NB4 (cell line): ENCODE measurements at regions not wholly inside any gene's neighbourhood (a gene's known extent, or its start where the extent isn't known, plus 50 kb on each side); places are given as distances from the start of the nearest gene placed in this dataset.

Experiments
- POLR2A ChIP-seq: IDR thresholded peaks from 2 replicates; pipeline ENCODE4 v1.6.1; 2011; ENCODE audit warnings: mild to moderate bottlenecking; ENCODE audit not compliant: insufficient read length; ENCODE audit errors: extremely low read depth
- TF ChIP-seq, protein P1 (sequence below): IDR thresholded peaks from one replicate; pipeline ENCODE4 v1.5.1; 2012; ENCODE audit warnings: low read depth, low read length
- TF ChIP-seq, protein P2 (sequence below): IDR thresholded peaks from 2 replicates; pipeline ENCODE4 v1.6.1; 2011; ENCODE audit warnings: low read depth, low read length

DNA sequence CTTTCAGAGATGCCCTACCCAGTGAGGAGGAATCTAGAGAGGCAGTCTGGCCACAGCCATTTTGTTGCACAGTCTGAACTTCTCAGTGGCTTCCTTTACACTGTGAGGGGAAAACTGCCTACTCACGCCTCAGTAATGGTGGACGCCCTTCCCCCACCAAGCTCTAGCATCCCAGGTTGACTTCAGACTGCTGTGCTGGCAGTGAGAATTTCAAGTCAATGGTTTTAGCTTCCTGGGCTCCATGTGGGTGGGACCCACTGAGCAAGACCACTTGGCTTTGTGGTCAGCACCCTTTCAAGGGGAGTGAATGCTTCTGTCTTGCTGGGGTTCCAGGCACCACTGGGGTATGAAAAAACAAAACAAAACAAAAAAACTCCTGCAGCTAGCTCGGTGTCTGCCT lies 663.2 kb upstream of the ZNF385D start:
- TF ChIP-seq, protein P1, sequence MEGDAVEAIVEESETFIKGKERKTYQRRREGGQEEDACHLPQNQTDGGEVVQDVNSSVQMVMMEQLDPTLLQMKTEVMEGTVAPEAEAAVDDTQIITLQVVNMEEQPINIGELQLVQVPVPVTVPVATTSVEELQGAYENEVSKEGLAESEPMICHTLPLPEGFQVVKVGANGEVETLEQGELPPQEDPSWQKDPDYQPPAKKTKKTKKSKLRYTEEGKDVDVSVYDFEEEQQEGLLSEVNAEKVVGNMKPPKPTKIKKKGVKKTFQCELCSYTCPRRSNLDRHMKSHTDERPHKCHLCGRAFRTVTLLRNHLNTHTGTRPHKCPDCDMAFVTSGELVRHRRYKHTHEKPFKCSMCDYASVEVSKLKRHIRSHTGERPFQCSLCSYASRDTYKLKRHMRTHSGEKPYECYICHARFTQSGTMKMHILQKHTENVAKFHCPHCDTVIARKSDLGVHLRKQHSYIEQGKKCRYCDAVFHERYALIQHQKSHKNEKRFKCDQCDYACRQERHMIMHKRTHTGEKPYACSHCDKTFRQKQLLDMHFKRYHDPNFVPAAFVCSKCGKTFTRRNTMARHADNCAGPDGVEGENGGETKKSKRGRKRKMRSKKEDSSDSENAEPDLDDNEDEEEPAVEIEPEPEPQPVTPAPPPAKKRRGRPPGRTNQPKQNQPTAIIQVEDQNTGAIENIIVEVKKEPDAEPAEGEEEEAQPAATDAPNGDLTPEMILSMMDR: no peak
- TF ChIP-seq POLR2A: no peak
- TF ChIP-seq, protein P2, sequence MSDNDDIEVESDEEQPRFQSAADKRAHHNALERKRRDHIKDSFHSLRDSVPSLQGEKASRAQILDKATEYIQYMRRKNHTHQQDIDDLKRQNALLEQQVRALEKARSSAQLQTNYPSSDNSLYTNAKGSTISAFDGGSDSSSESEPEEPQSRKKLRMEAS: no peak
